GM12865 (cell line): ENCODE measurements at regions not wholly inside any gene's neighbourhood (a gene's known extent, or its start where the extent isn't known, plus 50 kb on each side); places are given as distances from the start of the nearest gene placed in this dataset.

Experiments
- DNase-seq: peaks from one replicate; pipeline ENCODE4 v3.0.0; 2010; ENCODE audit warnings: low read depth
- H3K4me3 ChIP-seq: 2 replicates; pipeline ENCODE4 v1.5.1; 2011; ENCODE audit warnings: mild to moderate bottlenecking, low read depth, low read length, control low read depth
- TF ChIP-seq, protein P1 (sequence below): IDR thresholded peaks from 2 replicates; pipeline ENCODE4 v1.5.1; 2011; ENCODE audit warnings: low read length, control low read depth, low read depth, inconsistent platforms; ENCODE audit not compliant: insufficient read depth; ENCODE audit errors: missing control alignments

DNA sequence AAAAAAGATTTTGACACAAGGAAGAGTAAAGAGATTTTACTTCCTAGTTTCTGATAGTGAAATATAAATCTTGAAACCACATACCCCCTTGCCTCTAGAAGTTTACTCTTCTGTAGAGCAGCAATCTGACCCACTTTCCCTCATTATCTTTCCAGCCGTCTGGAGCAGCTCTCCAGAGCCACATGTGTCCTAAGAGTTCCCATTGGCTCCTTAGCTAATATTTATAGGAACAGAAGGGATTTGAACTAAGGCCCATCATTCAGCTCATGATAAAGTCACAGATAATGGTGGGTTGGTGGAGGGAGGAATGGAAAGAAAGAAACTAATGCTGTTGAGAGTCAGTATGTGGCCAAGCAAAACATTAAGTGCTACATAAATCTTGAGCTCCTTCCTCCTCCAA, 121.8 kb downstream of the INHBA start:
- TF ChIP-seq, protein P1, sequence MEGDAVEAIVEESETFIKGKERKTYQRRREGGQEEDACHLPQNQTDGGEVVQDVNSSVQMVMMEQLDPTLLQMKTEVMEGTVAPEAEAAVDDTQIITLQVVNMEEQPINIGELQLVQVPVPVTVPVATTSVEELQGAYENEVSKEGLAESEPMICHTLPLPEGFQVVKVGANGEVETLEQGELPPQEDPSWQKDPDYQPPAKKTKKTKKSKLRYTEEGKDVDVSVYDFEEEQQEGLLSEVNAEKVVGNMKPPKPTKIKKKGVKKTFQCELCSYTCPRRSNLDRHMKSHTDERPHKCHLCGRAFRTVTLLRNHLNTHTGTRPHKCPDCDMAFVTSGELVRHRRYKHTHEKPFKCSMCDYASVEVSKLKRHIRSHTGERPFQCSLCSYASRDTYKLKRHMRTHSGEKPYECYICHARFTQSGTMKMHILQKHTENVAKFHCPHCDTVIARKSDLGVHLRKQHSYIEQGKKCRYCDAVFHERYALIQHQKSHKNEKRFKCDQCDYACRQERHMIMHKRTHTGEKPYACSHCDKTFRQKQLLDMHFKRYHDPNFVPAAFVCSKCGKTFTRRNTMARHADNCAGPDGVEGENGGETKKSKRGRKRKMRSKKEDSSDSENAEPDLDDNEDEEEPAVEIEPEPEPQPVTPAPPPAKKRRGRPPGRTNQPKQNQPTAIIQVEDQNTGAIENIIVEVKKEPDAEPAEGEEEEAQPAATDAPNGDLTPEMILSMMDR: no peak
- no peak for DNase-seq

DNA sequence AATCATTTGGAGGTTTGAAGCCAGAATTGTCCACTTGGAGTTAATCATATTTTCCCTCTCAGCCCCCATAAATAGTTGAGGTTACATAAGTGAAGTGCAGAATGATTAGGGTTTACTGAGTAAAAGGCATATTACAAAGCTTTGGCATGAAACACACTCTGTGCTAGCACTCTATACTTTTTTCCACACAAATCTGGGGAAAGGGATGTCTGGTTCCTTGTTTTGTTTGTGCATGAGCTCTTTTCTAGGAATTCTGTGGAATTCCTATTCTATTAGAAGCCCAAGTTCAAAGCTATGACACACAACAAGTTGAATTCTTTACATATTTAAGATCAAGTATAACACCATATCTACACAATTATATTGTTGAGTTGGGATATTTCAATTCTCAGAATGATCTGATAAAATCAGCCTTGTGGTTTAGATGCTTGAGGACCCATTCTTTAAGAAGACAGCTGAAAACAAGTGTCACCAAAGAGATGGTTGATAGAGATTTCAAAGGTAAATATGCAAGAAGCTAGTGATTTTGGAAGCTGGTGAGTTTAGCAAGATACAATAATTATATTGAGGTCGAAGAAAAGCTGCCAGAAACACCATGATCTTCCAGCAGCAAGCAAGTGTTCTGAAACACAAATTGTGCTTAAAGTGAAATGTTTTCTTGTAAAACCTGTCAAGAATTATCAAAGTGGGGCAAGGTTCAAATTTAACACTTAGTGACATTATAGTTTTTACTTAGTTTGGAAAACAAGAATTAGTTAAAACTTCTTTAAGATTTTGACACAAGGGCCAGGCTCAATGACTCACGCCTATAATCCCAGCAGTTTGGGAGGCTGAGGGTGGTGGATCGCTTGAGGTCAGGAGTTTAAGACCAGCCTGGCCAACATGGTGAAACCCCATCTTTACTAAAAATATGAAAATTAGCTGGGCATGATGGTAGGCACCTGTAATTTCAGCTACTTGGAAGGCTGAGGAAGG, 122.6 kb downstream of the INHBA start:
- no peak overlapping the region for H3K4me3 ChIP-seq
- TF ChIP-seq, protein P1: no peak
- no peak for DNase-seq

More for the DNA sequence above, 121.8 kb downstream of the INHBA start:
- H3K4me3 ChIP-seq: no peak overlapping the region

DNA sequence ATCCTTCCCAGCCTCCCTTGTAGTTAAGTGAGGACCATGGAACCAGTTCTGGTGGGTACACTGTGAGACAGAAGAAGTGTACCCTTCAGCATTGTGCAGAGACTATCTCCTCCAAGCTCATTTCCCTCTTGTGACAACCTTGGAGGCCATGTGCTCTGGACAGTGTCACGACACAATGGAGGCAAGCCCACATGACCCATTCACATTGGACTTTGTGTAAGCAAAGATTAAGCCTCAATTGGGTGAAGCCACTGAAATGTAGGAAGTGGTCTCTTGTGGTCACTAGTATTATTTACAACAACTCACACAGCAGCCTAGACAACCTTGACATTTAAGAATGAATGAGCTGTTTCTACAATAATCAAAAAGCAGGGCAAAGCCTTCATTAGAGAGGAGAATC, 124.2 kb downstream of the INHBA start:
- TF ChIP-seq, protein P1: no peak
- no peak overlapping the region for H3K4me3 ChIP-seq
- DNase-seq: no peak

DNA sequence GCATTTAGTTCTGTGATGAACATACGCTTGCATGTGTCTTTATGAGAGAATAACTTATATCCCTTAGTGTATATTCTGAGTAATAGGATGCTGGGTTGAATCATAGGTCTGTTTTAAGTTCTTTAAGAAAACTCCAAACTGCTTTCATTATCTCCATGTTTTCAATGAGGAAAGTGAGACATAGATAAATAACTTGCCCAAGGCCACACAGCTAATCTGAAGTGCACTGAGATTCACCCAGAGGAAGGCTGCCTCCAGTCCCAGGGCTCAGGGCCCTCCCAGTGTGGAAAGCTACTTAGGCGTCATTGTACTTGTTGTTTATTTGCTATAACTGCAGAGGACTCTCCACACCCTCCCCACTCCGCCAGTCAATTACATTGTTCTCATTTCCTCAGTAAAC, 126.7 kb downstream of the INHBA start:
- DNase-seq: no peak
- TF ChIP-seq, protein P1: no peak
- no peak overlapping the region for H3K4me3 ChIP-seq

DNA sequence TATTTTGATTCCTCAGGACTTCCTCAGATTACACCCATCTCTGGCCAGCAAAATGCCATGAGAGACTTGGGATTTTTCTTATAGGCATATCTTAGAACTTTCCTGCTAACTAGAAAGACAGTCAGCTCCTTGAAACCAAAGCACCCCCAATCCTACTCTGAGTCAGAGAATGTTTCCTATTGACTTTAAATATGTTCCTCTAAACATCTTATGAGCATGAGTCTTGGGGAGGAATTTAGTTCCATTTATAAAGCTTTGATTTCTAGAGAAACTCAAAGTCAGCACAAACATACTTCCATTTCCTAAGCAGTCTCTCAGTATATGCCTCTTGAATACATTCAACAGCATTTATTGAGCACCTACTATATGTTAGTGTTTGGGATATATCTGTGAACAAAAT, 128.5 kb downstream of the INHBA start:
- TF ChIP-seq, protein P1: no peak
- no peak overlapping the region for H3K4me3 ChIP-seq
- no peak for DNase-seq

DNA sequence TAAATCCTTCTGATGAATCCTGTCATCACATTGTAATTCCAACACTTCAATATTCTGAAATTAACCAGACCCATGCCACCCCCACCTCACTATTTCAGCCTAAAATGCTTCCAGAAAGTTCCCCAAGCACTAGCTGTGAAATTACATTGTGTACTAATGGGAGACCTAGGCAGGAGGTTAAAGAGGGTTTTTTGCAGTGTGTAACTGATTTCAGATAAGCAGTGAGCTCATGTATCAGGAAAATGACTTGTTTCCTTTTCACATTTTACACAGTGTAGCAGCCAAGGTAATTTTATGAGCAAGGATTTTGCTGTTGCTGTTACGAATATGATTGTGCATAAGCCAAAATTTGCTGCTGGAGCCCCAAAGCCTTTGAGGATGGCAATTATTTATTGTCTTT, 129.0 kb downstream of the INHBA start:
- no peak for DNase-seq
- TF ChIP-seq, protein P1: no peak
- H3K4me3 ChIP-seq: no peak overlapping the region
